Liver (tissue), 8 donors: ENCODE measurements at regions not wholly inside any gene's neighbourhood (a gene's known extent, or its start where the extent isn't known, plus 50 kb on each side); places are given as distances from the start of the nearest gene placed in this dataset.

Experiments
- DNase-seq: peaks from one replicate; pipeline ENCODE4 v3.0.0-alpha.2; 2017; ENCODE audit warnings: low spot score
- H3K27ac ChIP-seq, 2 donors: one replicate each; pipeline ENCODE4 v1.7.0; 2013; ENCODE audit warnings: inconsistent platforms in 2 of 2, low read length in 2 of 2, control low read depth in 1 of 2, low read depth in 1 of 2, mild to moderate bottlenecking in 1 of 2
- H3K27me3 ChIP-seq, 4 donors: one replicate each; pipeline versions ENCODE4 v1.6.1 to v1.7.0; 2013; ENCODE audit warnings: low read length in 3 of 4, inconsistent platforms in 1 of 4, mild to moderate bottlenecking in 1 of 4, moderate library complexity in 1 of 4; ENCODE audit not compliant: control insufficient read depth in 4 of 4, insufficient read depth in 4 of 4
- H3K36me3 ChIP-seq, 4 donors: one replicate each; pipeline versions ENCODE4 v1.6.1 to v1.7.0; 2013; ENCODE audit warnings: low read length in 3 of 4, mild to moderate bottlenecking in 3 of 4, low read depth in 1 of 4, moderate library complexity in 1 of 4; ENCODE audit not compliant: control insufficient read depth in 4 of 4, insufficient read depth in 3 of 4
- H3K4me1 ChIP-seq, 4 donors: one replicate each; pipeline versions ENCODE4 v1.6.1 to v1.7.0; 2013; ENCODE audit warnings: low read length in 3 of 4, mild to moderate bottlenecking in 3 of 4, moderate library complexity in 1 of 4; ENCODE audit not compliant: control insufficient read depth in 4 of 4, insufficient read depth in 4 of 4
- H3K4me3 ChIP-seq, 3 donors: one replicate each; pipeline versions ENCODE4 v1.6.1 to v1.7.0; 2013; ENCODE audit warnings: low read length in 3 of 3, control low read depth in 1 of 3, low read depth in 1 of 3, mild to moderate bottlenecking in 1 of 3
- H3K9ac ChIP-seq, 2 donors: one replicate each; pipeline ENCODE4 v1.7.0; 2013; ENCODE audit warnings: low read length in 2 of 2, mild to moderate bottlenecking in 2 of 2, moderate library complexity in 2 of 2, control low read depth in 1 of 2, low read depth in 1 of 2
- H3K9me3 ChIP-seq, 4 donors: one replicate each; pipeline versions ENCODE4 v1.6.1 to v1.7.0; 2013; ENCODE audit warnings: low read length in 3 of 4; ENCODE audit not compliant: control insufficient read depth in 4 of 4
- EGR1 ChIP-seq, 2 donors: IDR thresholded peaks; 2 replicates each; pipeline ENCODE4 v1.6.1; 2016 to 2018; ENCODE audit warnings: antibody characterized with exemption in 2 of 2, low read depth in 2 of 2
- FOXA1 ChIP-seq: IDR thresholded peaks from 2 replicates; pipeline ENCODE4 v1.6.1; 2016; ENCODE audit warnings: antibody characterized with exemption
- GABPA ChIP-seq, 2 donors: IDR thresholded peaks in 1 of 2; conservative IDR thresholded peaks in 1 of 2; 2 replicates each; pipeline ENCODE4 v1.6.1; 2016; ENCODE audit warnings: antibody characterized with exemption in 2 of 2, mild to moderate bottlenecking in 1 of 2, moderate library complexity in 1 of 2
- HNF4A ChIP-seq, 2 donors: conservative IDR thresholded peaks; 2 replicates each; pipeline ENCODE4 v1.6.1; 2016; ENCODE audit warnings: antibody characterized with exemption in 2 of 2, mild to moderate bottlenecking in 2 of 2
- HNF4G ChIP-seq: IDR thresholded peaks from 2 replicates; pipeline ENCODE4 v1.6.1; 2016; ENCODE audit warnings: antibody characterized with exemption
- JUND ChIP-seq, 2 donors: IDR thresholded peaks; 2 replicates each; pipeline ENCODE4 v1.6.1; 2016; ENCODE audit warnings: antibody characterized with exemption in 2 of 2
- NR2F2 ChIP-seq: IDR thresholded peaks from 2 replicates; pipeline ENCODE4 v1.6.1; 2016; ENCODE audit warnings: antibody characterized with exemption
- SP1 ChIP-seq: IDR thresholded peaks from 2 replicates; pipeline ENCODE4 v1.6.1; 2018; ENCODE audit warnings: antibody characterized with exemption, mild to moderate bottlenecking
- TAF1 ChIP-seq: conservative IDR thresholded peaks from 2 replicates; pipeline ENCODE4 v1.6.1; 2016; ENCODE audit warnings: antibody characterized with exemption, mild to moderate bottlenecking
- WGBS: extraction: QIAGEN DNeasy Blood & Tissue Kit; methylation state at CpG from one replicate; pipeline ENCODE4 v1.1.7; 2013; 5-methylcytosine and 5-hydroxymethylcytosine counted together
- TF ChIP-seq, protein P1 (sequence below): IDR thresholded peaks from 2 replicates; pipeline ENCODE4 v1.6.1; 2016; ENCODE audit warnings: antibody characterized with exemption, mild to moderate bottlenecking
- TF ChIP-seq, protein P2 (sequence below): IDR thresholded peaks from 2 replicates; pipeline ENCODE4 v1.6.1; 2016; ENCODE audit warnings: antibody characterized with exemption
- TF ChIP-seq, protein P3 (sequence below): fragments of 150-350 bp; IDR thresholded peaks from 2 replicates; pipeline ENCODE4 v1.5.1; 2017; ENCODE audit warnings: improper control_type of control experiment, low read depth, low read length; ENCODE audit not compliant: missing input control
- TF ChIP-seq, protein P4 (sequence below): IDR thresholded peaks from 2 replicates; pipeline ENCODE4 v1.6.1; 2016; ENCODE audit warnings: antibody characterized with exemption
- TF ChIP-seq, protein P5 (sequence below): IDR thresholded peaks from 2 replicates; pipeline ENCODE4 v1.6.1; 2016; ENCODE audit warnings: antibody characterized with exemption
- donor health status: healthy.
- donor health status: healthy.
- donor health status: healthy.
- donor health status: healthy.
- donor health status: healthy.

DNA sequence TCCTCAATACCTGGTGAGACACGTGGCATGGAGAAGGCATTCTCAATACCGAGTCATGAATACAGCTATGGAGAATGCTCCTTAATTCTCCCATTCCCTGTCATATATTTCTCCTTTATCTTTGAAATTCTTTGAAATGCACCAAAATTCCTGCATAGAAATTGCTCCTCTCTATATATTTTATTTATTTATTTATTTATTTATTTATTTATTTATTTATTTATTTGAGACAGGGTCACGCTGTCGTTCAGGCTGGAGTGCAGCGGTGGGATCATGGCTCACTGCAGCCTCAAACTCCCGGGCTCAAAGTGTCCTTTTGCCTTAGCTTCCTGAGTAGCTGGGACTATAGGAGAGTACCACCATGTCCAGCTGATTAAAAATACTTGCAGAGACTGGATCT is 190.3 kb upstream of the MAF start (continued):
- TF ChIP-seq, protein P1, sequence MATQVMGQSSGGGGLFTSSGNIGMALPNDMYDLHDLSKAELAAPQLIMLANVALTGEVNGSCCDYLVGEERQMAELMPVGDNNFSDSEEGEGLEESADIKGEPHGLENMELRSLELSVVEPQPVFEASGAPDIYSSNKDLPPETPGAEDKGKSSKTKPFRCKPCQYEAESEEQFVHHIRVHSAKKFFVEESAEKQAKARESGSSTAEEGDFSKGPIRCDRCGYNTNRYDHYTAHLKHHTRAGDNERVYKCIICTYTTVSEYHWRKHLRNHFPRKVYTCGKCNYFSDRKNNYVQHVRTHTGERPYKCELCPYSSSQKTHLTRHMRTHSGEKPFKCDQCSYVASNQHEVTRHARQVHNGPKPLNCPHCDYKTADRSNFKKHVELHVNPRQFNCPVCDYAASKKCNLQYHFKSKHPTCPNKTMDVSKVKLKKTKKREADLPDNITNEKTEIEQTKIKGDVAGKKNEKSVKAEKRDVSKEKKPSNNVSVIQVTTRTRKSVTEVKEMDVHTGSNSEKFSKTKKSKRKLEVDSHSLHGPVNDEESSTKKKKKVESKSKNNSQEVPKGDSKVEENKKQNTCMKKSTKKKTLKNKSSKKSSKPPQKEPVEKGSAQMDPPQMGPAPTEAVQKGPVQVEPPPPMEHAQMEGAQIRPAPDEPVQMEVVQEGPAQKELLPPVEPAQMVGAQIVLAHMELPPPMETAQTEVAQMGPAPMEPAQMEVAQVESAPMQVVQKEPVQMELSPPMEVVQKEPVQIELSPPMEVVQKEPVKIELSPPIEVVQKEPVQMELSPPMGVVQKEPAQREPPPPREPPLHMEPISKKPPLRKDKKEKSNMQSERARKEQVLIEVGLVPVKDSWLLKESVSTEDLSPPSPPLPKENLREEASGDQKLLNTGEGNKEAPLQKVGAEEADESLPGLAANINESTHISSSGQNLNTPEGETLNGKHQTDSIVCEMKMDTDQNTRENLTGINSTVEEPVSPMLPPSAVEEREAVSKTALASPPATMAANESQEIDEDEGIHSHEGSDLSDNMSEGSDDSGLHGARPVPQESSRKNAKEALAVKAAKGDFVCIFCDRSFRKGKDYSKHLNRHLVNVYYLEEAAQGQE: no peak
- TF ChIP-seq, protein P2, sequence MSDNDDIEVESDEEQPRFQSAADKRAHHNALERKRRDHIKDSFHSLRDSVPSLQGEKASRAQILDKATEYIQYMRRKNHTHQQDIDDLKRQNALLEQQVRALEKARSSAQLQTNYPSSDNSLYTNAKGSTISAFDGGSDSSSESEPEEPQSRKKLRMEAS: no peak
- no peak for TF ChIP-seq EGR1 (IDR thresholded peaks at IDR 0.05; ENCODE audit: low read depth in 2 of 2)
- no peak for TF ChIP-seq TAF1

DNA sequence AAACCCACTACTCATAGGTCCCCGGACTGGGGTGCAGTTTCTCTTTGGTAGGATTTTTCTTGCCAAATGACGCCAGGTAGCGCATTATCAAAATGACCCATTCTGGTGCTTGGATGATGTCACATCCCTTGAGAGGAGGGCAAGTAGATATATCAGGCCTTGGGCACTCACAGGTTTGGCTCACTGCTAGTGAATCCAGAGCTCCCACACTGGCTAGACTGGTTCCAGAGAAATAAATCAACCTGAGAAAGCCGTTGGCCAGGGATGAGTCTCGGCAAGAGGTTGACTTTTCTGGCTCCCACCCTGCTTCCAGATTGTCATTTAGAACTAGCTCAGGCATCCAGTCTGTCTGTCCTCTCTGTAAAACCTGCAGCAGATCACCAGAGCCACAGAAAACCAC is 188.4 kb upstream of the MAF start:
- no peaks in the 10 kb centered on the region for H3K36me3 ChIP-seq
- TF ChIP-seq JUND (IDR thresholded peaks at IDR 0.05): no peak
- TF ChIP-seq GABPA (IDR thresholded peaks at IDR 0.05 in 1 of 2, conservative IDR thresholded peaks at IDR 0.05 in 1 of 2): no peak
- TF ChIP-seq, protein P3, sequence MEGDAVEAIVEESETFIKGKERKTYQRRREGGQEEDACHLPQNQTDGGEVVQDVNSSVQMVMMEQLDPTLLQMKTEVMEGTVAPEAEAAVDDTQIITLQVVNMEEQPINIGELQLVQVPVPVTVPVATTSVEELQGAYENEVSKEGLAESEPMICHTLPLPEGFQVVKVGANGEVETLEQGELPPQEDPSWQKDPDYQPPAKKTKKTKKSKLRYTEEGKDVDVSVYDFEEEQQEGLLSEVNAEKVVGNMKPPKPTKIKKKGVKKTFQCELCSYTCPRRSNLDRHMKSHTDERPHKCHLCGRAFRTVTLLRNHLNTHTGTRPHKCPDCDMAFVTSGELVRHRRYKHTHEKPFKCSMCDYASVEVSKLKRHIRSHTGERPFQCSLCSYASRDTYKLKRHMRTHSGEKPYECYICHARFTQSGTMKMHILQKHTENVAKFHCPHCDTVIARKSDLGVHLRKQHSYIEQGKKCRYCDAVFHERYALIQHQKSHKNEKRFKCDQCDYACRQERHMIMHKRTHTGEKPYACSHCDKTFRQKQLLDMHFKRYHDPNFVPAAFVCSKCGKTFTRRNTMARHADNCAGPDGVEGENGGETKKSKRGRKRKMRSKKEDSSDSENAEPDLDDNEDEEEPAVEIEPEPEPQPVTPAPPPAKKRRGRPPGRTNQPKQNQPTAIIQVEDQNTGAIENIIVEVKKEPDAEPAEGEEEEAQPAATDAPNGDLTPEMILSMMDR: no peak
- no peak for TF ChIP-seq HNF4A (conservative IDR thresholded peaks at IDR 0.05)
- TF ChIP-seq FOXA1: no peak
- no peak for TF ChIP-seq HNF4G
- TF ChIP-seq SP1: no peak
- TF ChIP-seq, protein P1: no peak
- TF ChIP-seq, protein P2: no peak
- TF ChIP-seq, protein P4, sequence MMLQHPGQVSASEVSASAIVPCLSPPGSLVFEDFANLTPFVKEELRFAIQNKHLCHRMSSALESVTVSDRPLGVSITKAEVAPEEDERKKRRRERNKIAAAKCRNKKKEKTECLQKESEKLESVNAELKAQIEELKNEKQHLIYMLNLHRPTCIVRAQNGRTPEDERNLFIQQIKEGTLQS: no peak
- no peak for TF ChIP-seq NR2F2
- TF ChIP-seq, protein P5, sequence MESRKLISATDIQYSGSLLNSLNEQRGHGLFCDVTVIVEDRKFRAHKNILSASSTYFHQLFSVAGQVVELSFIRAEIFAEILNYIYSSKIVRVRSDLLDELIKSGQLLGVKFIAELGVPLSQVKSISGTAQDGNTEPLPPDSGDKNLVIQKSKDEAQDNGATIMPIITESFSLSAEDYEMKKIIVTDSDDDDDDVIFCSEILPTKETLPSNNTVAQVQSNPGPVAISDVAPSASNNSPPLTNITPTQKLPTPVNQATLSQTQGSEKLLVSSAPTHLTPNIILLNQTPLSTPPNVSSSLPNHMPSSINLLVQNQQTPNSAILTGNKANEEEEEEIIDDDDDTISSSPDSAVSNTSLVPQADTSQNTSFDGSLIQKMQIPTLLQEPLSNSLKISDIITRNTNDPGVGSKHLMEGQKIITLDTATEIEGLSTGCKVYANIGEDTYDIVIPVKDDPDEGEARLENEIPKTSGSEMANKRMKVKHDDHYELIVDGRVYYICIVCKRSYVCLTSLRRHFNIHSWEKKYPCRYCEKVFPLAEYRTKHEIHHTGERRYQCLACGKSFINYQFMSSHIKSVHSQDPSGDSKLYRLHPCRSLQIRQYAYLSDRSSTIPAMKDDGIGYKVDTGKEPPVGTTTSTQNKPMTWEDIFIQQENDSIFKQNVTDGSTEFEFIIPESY: no peak
- DNase-seq: no peak
- no peak overlapping the region for H3K9ac ChIP-seq
- 82% methylated on average over 5 of the region's 5 CpGs for WGBS
- no peaks in the 10 kb centered on the region for H3K4me1 ChIP-seq
- no peak overlapping the region for H3K27ac ChIP-seq
- H3K4me3 ChIP-seq: no peak overlapping the region
- H3K9me3 ChIP-seq: no peaks in the 10 kb centered on the region
- no peaks in the 10 kb centered on the region for H3K27me3 ChIP-seq
